ENCODE measurements at regions not wholly inside any gene's neighbourhood (a gene's known extent, or its start where the extent isn't known, plus 50 kb on each side); places are given as distances from the start of the nearest gene placed in this dataset.

GRCh38 chr4:19152264-19152663 lies 1099.4 kb upstream of the SLIT2 start:
- DNase-seq (ENCODE audit: low read depth), result no peak
- no peak for TF ChIP-seq CTCF (IDR thresholded peaks at IDR 0.05; ENCODE audit: insufficient read depth, low read depth, low read length, missing control alignments)
- H3K4me3 ChIP-seq (ENCODE audit: low read length), result no peak overlapping the region

GRCh38 chr4:19151684-19152083 lies 1100.0 kb upstream of the SLIT2 start:
- DNase-seq (ENCODE audit: low read depth), result no peak
- TF ChIP-seq CTCF (IDR thresholded peaks at IDR 0.05; ENCODE audit: insufficient read depth, low read depth, low read length, missing control alignments), result no peak
- no peak overlapping the region for H3K4me3 ChIP-seq (ENCODE audit: low read length)

DNA sequence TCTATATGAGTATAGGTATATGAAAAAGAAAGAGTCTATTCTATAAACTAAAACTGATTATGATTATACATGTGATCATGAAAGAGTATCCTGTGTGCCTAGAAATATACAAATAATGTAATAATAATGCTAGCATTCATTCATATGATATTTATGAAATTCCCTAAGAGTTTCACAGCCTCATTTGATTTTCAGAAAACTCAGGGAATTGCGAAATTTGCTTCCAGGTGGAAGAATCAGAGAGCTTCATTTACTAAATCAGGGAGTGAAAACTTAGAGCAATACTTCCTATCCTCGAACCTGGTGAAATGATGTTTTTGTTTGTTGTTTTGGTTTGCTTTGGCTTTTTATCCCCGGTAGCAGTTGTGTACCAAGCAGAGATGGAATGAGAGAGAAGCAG lies 1105.7 kb upstream of the SLIT2 start:
- no peak overlapping the region for H3K4me3 ChIP-seq (ENCODE audit: low read length)
- TF ChIP-seq CTCF (IDR thresholded peaks at IDR 0.05; ENCODE audit: insufficient read depth, low read depth, low read length, missing control alignments), result no peak

DNA sequence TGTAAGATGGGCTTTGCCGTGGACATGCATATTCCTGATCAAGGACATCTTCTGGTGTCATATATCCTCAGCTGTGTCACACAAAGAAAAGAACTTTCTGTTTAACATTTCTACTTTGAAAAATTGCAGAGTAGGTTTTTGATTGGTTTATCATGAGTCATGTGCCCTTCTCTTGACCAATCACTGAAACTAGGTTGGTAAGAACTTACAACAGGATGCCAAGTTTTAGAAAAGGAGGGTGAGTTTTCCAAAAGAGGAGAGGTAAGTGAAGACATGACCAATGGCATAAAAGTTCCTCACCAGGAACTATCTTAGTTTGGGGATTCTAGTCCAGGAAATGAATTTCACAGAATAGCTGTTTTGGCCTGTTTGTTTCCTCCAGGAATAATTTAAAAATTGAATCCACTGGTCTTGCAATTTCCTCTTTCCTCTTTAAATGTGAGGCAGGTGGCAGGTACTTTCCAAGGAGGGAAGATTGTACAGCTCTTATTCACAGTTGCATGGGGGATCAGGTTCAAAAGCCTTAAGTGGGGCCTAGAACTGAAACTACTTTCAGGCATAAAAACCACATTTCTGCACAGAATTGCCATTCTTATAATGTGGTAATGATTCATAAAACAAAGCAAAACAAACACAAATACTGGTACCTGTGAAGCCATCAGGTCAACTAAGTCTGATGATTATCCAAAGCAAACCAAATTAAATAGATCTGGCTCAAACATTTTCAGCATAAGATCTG lies 1114.5 kb upstream of the LCORL start:
- no peak overlapping the region for H3K4me3 ChIP-seq (ENCODE audit: low read length)
- no peak for TF ChIP-seq CTCF (IDR thresholded peaks at IDR 0.05; ENCODE audit: insufficient read depth, low read depth, low read length, missing control alignments)
- DNase-seq (ENCODE audit: low read depth), result no peak

More for the DNA sequence above, 1105.7 kb upstream of the SLIT2 start:
- no peak for DNase-seq (ENCODE audit: low read depth)

- no peak for DNase-seq (ENCODE audit: low read depth)
- H3K4me3 ChIP-seq (ENCODE audit: low read length), result no peak overlapping the region
- no peak for TF ChIP-seq CTCF (IDR thresholded peaks at IDR 0.05; ENCODE audit: insufficient read depth, low read depth, low read length, missing control alignments)
Observed at GRCh38 chr4:19134685-19135084, 1113.1 kb upstream of the LCORL start.

- DNase-seq (ENCODE audit: low read depth), result no peak
- no peak for TF ChIP-seq CTCF (IDR thresholded peaks at IDR 0.05; ENCODE audit: insufficient read depth, low read depth, low read length, missing control alignments)
- no peak overlapping the region for H3K4me3 ChIP-seq (ENCODE audit: low read length)
Observed at GRCh38 chr4:19133315-19133714, 1111.8 kb upstream of the LCORL start.

DNA sequence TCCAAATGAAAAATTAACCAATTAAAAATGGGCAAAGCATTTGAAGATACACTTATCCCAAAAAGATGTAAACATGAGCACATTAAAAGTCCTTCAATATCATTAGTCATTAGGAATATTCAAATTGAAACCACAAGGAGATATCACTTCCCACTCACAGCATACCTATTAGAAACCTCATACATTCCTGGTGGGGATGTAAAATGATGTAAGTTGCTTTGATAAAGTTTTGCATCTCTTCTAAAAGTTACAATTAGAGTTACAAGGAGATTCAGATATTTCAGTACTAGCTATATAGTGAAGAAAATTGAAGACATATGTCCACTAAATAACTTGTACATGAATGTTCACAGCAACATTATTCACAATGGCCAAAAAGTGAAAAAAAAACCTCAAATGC lies 1109.3 kb upstream of the LCORL start:
- no peak overlapping the region for H3K4me3 ChIP-seq (ENCODE audit: low read length)
- DNase-seq (ENCODE audit: low read depth), result peak; percentile 27
- no peak for TF ChIP-seq CTCF (IDR thresholded peaks at IDR 0.05; ENCODE audit: insufficient read depth, low read depth, low read length, missing control alignments)
